ENCODE measurements at regions not wholly inside any gene's neighbourhood (a gene's known extent, or its start where the extent isn't known, plus 50 kb on each side); places are given as distances from the start of the nearest gene placed in this dataset.

- Mint-ChIP-seq H3K4me1 (ENCODE audit: low read depth, unreplicated experiment) (no peaks in the 10 kb centered on the region), H3K27ac (ENCODE audit: unreplicated experiment) (no peak overlapping the region), H3K4me3 (ENCODE audit: unreplicated experiment) (no peak overlapping the region), H3K27me3 (ENCODE audit: unreplicated experiment) (no peaks in the 10 kb centered on the region), H3K36me3 (ENCODE audit: unreplicated experiment) (no peaks in the 10 kb centered on the region), H3K9me3 (ENCODE audit: unreplicated experiment) (no peaks in the 10 kb centered on the region)
- DNase-seq, result no peak
- no peak for TF ChIP-seq CTCF (IDR thresholded peaks at IDR 0.05; ENCODE audit: partially characterized antibody, unreplicated experiment)
These were observed 173.6 kb upstream of the CNR1 start for GRCh38 chr6:88339761-88340160.

GRCh38 chr6:88321306-88321705, 155.2 kb upstream of the CNR1 start:
- Mint-ChIP-seq H3K4me3 (ENCODE audit: unreplicated experiment) (no peak overlapping the region), H3K27me3 (ENCODE audit: unreplicated experiment) (no peaks in the 10 kb centered on the region), H3K9me3 (ENCODE audit: unreplicated experiment) (no peaks in the 10 kb centered on the region), H3K27ac (ENCODE audit: unreplicated experiment) (no peak overlapping the region), H3K4me1 (ENCODE audit: low read depth, unreplicated experiment) (no peaks in the 10 kb centered on the region), H3K36me3 (ENCODE audit: unreplicated experiment) (no peaks in the 10 kb centered on the region)
- DNase-seq, result no peak
- no peak for TF ChIP-seq CTCF (IDR thresholded peaks at IDR 0.05; ENCODE audit: partially characterized antibody, unreplicated experiment)

GRCh38 chr6:88311561-88311960, 145.4 kb upstream of the CNR1 start:
- no peaks in the 10 kb centered on the region for H3K27me3 Mint-ChIP-seq (ENCODE audit: unreplicated experiment)
- H3K27ac Mint-ChIP-seq (ENCODE audit: unreplicated experiment), result no peak overlapping the region
- H3K9me3 Mint-ChIP-seq (ENCODE audit: unreplicated experiment), result peaks cover 2% of the 10 kb centered on the region

GRCh38 chr6:88304520-88304919, 138.4 kb upstream of the CNR1 start:
- DNase-seq, result no peak
- H3K36me3 Mint-ChIP-seq (ENCODE audit: unreplicated experiment), result no peaks in the 10 kb centered on the region
- H3K27me3 Mint-ChIP-seq (ENCODE audit: unreplicated experiment), result no peaks in the 10 kb centered on the region
- no peak for TF ChIP-seq CTCF (IDR thresholded peaks at IDR 0.05; ENCODE audit: partially characterized antibody, unreplicated experiment)
- no peak overlapping the region for H3K27ac Mint-ChIP-seq (ENCODE audit: unreplicated experiment)
- no peak overlapping the region for H3K4me3 Mint-ChIP-seq (ENCODE audit: unreplicated experiment)
- H3K9me3 Mint-ChIP-seq (ENCODE audit: unreplicated experiment), result peaks cover 2% of the 10 kb centered on the region
- H3K4me1 Mint-ChIP-seq (ENCODE audit: low read depth, unreplicated experiment), result no peaks in the 10 kb centered on the region

More at GRCh38 chr6:88311561-88311960, 145.4 kb upstream of the CNR1 start:
- no peak for DNase-seq
- Mint-ChIP-seq H3K36me3 (ENCODE audit: unreplicated experiment) (no peaks in the 10 kb centered on the region), H3K4me1 (ENCODE audit: low read depth, unreplicated experiment) (no peaks in the 10 kb centered on the region), H3K4me3 (ENCODE audit: unreplicated experiment) (no peak overlapping the region)
- TF ChIP-seq CTCF (IDR thresholded peaks at IDR 0.05; ENCODE audit: partially characterized antibody, unreplicated experiment), result no peak

- H3K9me3 Mint-ChIP-seq (ENCODE audit: unreplicated experiment), result peaks cover 2% of the 10 kb centered on the region
- H3K27me3 Mint-ChIP-seq (ENCODE audit: unreplicated experiment), result no peaks in the 10 kb centered on the region
- H3K4me1 Mint-ChIP-seq (ENCODE audit: low read depth, unreplicated experiment), result peaks cover 11% of the 10 kb centered on the region
- no peak for TF ChIP-seq CTCF (IDR thresholded peaks at IDR 0.05; ENCODE audit: partially characterized antibody, unreplicated experiment)
- no peaks in the 10 kb centered on the region for H3K36me3 Mint-ChIP-seq (ENCODE audit: unreplicated experiment)
- DNase-seq, result no peak
- no peak overlapping the region for H3K4me3 Mint-ChIP-seq (ENCODE audit: unreplicated experiment)
- H3K27ac Mint-ChIP-seq (ENCODE audit: unreplicated experiment), result no peak overlapping the region
These were observed 136.7 kb upstream of the CNR1 start for GRCh38 chr6:88302769-88303225.

Measured in glutamatergic neuron (in vitro differentiated cells).